ENCODE measurements at regions not wholly inside any gene's neighbourhood (a gene's known extent, or its start where the extent isn't known, plus 50 kb on each side); places are given as distances from the start of the nearest gene placed in this dataset.

DNA sequence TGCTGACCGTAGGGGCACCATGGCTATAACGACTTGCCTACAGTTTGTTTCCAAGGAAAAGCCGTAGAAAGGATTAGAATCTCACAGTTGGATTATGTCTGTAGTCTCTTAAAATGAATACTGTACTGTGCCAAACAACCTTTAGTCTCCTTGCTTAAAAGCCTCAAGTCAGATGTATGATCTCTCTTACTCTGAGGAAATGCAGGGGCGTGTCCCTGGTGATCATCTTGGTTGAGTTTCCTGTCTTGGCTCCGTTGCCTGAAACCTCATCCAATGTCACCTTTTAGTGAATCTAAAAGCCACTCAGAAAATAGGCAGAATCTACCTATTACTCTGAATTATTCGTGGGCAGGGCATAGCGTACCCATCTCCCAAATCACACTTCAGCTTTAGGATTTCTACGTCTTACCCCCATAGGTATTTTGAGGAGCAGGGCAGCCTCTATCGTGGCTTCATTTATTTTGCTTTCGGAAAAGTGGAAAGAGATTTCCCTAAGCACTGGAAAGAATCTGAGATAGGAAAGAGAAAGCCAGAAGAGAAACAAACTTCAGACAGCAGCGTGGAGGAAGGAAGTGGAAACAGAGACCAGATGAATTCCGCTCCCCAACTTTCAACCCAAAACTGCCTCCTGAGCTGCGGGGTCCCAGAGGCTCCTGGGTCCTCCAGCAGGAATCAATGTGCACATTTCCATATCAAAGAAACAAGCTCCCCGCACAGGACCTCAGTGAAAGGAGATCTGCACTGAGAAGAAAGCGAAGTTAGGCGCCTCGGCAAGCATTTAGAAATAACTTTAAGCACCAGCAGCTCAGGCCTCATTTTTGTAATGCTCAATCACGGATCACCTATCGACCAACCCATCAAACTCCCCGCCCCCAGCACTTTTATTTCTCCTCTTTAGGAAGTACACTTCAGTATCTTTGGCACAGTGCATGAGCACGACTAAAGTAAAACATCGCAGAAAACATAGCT, 245.8 kb downstream of the ETS1 start:
- H3K4me3 ChIP-seq (ENCODE audit: low read depth, low read length) = no peak overlapping the region
- DNase-seq (ENCODE audit: low read depth) = no peak
- TF ChIP-seq, protein P1, sequence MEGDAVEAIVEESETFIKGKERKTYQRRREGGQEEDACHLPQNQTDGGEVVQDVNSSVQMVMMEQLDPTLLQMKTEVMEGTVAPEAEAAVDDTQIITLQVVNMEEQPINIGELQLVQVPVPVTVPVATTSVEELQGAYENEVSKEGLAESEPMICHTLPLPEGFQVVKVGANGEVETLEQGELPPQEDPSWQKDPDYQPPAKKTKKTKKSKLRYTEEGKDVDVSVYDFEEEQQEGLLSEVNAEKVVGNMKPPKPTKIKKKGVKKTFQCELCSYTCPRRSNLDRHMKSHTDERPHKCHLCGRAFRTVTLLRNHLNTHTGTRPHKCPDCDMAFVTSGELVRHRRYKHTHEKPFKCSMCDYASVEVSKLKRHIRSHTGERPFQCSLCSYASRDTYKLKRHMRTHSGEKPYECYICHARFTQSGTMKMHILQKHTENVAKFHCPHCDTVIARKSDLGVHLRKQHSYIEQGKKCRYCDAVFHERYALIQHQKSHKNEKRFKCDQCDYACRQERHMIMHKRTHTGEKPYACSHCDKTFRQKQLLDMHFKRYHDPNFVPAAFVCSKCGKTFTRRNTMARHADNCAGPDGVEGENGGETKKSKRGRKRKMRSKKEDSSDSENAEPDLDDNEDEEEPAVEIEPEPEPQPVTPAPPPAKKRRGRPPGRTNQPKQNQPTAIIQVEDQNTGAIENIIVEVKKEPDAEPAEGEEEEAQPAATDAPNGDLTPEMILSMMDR (IDR thresholded peaks at IDR 0.05; ENCODE audit: low read depth, low read length, missing control alignments) = no peak

DNA sequence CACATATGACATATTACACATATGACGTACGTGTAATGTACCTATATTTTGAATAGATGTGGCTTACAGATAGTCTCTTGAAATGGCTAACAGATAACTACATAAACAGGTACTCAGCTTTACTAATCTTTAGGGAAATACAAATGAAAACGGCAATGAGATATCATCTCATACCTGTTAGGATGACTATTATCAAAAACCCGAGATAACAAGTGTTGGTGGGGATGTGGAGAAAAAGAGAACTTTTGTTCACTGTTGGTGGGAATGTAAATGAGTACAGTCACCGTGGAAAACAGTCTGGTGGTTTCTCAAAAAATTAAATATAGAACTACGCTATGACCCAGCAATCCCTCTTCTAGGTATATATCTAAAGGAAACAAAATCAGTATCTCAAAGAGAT, 247.6 kb downstream of the ETS1 start:
- no peak for DNase-seq (ENCODE audit: low read depth)
- TF ChIP-seq, protein P1 (IDR thresholded peaks at IDR 0.05; ENCODE audit: low read depth, low read length, missing control alignments) = no peak
- H3K4me3 ChIP-seq (ENCODE audit: low read depth, low read length) = no peak overlapping the region

DNA sequence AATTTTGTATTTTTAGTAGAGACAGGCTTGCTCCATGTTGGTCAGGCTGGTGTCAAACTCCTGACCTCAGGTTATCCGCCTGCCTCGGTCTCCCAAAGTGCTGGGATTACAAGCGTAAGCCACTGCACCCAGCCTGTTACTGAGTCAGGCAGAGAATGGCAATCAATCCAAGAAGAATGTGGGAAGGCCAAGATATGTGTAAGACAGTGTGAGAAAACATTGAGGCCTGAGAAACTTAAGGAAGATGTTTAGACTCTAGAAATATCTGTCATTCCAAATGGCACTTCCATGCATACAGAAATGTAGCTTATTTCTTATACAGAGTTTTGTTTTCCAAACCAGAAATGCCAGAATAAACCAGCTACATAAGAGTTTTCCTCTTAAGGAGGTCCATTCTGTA, 248.5 kb downstream of the ETS1 start:
- DNase-seq (ENCODE audit: low read depth) = no peak
- no peak overlapping the region for H3K4me3 ChIP-seq (ENCODE audit: low read depth, low read length)
- TF ChIP-seq, protein P1 (IDR thresholded peaks at IDR 0.05; ENCODE audit: low read depth, low read length, missing control alignments) = no peak

DNA sequence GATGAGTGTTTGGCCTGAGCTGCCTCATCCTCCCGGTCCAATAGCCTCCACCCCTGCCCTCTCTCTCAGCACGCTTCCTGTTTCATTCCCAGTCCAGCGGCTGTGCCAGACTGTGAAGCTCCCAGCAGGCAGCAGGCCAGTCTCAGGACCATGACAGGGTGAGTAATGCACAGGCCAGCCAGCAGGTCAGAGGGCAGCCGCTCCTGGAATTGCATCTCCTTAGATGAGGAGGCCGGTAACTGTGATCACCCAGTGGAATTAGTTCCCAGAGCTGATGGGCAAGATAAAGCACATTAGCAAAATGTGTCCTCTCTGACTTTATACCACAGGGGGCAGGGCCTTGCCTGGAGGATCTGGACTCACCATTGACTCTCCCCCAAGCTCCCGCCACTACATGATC, 251.2 kb downstream of the ETS1 start:
- DNase-seq (ENCODE audit: low read depth) = no peak
- no peak overlapping the region for H3K4me3 ChIP-seq (ENCODE audit: low read depth, low read length)
- TF ChIP-seq, protein P1 (IDR thresholded peaks at IDR 0.05; ENCODE audit: low read depth, low read length, missing control alignments) = no peak

DNA sequence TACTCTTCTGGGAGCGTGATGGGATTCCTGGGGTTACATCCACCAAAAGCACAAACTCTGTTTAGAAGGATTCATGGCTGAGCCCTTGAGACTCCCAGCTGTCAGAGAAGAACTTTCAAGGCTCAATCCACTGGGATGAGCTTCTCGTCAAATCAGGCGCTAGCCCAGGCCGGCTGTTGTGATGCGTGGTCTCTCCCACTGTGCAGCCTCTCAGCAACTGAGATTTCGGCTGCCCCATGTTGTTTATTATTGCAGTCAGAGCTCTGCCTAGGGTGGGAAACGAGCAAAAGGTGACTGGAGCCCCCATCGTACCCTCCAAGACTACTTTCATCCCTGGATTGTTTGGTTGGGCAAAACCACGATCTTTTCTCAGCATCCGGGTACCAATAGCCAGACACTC, 251.6 kb downstream of the ETS1 start:
- H3K4me3 ChIP-seq (ENCODE audit: low read depth, low read length) = no peak overlapping the region
- no peak for DNase-seq (ENCODE audit: low read depth)
- TF ChIP-seq, protein P1 (IDR thresholded peaks at IDR 0.05; ENCODE audit: low read depth, low read length, missing control alignments) = no peak

DNA sequence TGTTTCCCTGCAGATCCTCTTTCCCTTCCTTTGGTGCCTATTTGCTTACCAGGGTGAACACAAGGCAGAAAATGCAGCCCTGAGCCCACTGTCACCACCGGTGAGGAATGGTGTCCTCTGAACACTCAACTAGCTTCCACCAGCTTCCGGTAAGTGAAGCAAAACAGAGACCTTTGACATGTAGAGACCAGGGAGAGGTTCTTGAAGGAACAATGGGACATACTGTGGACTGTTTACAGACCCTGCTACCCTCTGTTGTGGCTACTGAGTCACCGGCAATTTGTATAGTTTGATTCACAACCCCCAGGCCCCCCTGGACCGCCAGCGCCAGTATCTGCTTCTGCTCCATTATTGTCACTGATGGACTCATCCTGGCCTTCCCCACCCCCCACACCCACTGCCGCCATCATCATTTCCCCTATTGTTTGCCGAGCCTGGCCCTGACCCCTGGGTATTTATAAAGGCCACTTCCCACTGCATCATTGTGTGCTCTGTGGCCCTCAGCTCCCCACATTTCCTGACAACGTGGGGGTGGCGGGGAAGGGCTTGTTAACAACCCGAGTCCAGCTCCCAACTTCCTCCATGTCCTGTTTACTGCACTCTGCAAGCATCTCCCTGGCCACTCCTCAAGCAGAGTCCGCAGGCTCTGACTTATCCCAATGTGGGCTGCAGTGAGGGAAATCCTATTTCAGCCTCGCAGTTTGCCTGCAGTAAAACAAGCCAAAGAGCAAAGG, 252.9 kb downstream of the ETS1 start:
- TF ChIP-seq, protein P1 (IDR thresholded peaks at IDR 0.05; ENCODE audit: low read depth, low read length, missing control alignments) = no peak
- no peak for DNase-seq (ENCODE audit: low read depth)
- no peak overlapping the region for H3K4me3 ChIP-seq (ENCODE audit: low read depth, low read length)

Data from GM12864 (cell line).